ENCODE measurements at regions not wholly inside any gene's neighbourhood (a gene's known extent, or its start where the extent isn't known, plus 50 kb on each side); places are given as distances from the start of the nearest gene placed in this dataset.
"Not testable (repeated sequence)": the region's sequence is repeated elsewhere in the genome, so short reads cannot be mapped to it uniquely, and the experiment has no call there.

GRCh38 chr4:148649652-148650331, 207.6 kb upstream of the NR3C2 start:
- TF ChIP-seq POLR2A (IDR thresholded peaks at IDR 0.05) (no peak), CTCF (IDR thresholded peaks at IDR 0.05) (no peak)
- no peaks in the 10 kb centered on the region for H3K36me3 ChIP-seq

GRCh38 chr4:148643851-148644250, 201.6 kb upstream of the NR3C2 start:
- H3K27me3 ChIP-seq = no peaks in the 10 kb centered on the region
- no peaks in the 10 kb centered on the region for H3K4me1 ChIP-seq
- DNase-seq = no peak
- no peak overlapping the region for H3K4me3 ChIP-seq
- no peaks in the 10 kb centered on the region for H3K36me3 ChIP-seq
- H3K27ac ChIP-seq = no peak overlapping the region
- no peaks in the 10 kb centered on the region for H3K9me3 ChIP-seq
- TF ChIP-seq POLR2A (IDR thresholded peaks at IDR 0.05) (no peak), CTCF (IDR thresholded peaks at IDR 0.05) (no peak)

More at GRCh38 chr4:148649652-148650331, 207.6 kb upstream of the NR3C2 start:
- Histone ChIP-seq H3K4me1 (no peaks in the 10 kb centered on the region), H3K27ac (no peak overlapping the region), H3K27me3 (no peaks in the 10 kb centered on the region), H3K9me3 (no peaks in the 10 kb centered on the region), H3K4me3 (no peak overlapping the region)
- DNase-seq = no peak

GRCh38 chr4:148642907-148643306, 200.7 kb upstream of the NR3C2 start:
- no peak overlapping the region for H3K27ac ChIP-seq
- DNase-seq = no peak
- TF ChIP-seq POLR2A (IDR thresholded peaks at IDR 0.05) (no peak), CTCF (IDR thresholded peaks at IDR 0.05) (no peak)
- no peaks in the 10 kb centered on the region for H3K36me3 ChIP-seq
- H3K4me1 ChIP-seq = no peaks in the 10 kb centered on the region
- no peak overlapping the region for H3K4me3 ChIP-seq
- peaks cover 0 to 1% (median 0%) of the 10 kb centered on the region in 4 donors for H3K9me3 ChIP-seq
- H3K27me3 ChIP-seq = no peaks in the 10 kb centered on the region

DNA sequence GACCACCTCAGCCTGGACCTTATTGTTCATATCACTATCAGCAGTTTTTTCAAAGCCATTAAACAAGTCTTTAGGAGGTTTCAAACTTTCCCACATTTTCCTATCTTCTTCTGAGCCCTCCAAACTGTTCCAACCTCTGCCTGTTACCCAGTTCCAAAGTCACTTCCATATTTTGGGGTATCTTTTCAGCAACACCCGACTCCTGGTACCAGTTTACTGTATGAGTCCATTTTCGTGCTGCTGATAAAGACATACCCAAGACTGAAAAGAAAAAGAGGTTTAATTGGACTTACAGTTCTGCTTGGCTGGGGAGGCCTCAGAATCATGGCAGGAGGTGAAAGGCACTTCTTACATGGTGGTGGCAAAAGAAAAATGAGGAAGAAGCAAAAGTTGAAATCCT, 195.9 kb upstream of the NR3C2 start:
- H3K36me3 ChIP-seq, H3K4me3 ChIP-seq, H3K4me1 ChIP-seq, H3K27ac ChIP-seq, H3K27me3 ChIP-seq, DNase-seq, H3K9me3 ChIP-seq: not testable (repeated sequence)

- H3K9me3 ChIP-seq, H3K36me3 ChIP-seq, H3K4me3 ChIP-seq, H3K27me3 ChIP-seq, H3K27ac ChIP-seq, DNase-seq, H3K4me1 ChIP-seq: not testable (repeated sequence)
Observed at GRCh38 chr4:148637453-148637852, 195.2 kb upstream of the NR3C2 start.

GRCh38 chr4:148634476-148634875, 192.3 kb upstream of the NR3C2 start:
- DNase-seq = peak in 1 of 3 donors; percentile 50
- Histone ChIP-seq H3K9me3 (peaks cover 0 to 8% (median 0%) of the 10 kb centered on the region in 4 donors), H3K27me3 (no peaks in the 10 kb centered on the region), H3K4me3 (no peak overlapping the region), H3K27ac (peak overlapping the region in 2 of 4 donors; percentile 16 to 48), H3K36me3 (no peaks in the 10 kb centered on the region), H3K4me1 (peaks cover 0 to 7% (median 0%) of the 10 kb centered on the region in 4 donors)
- TF ChIP-seq POLR2A (IDR thresholded peaks at IDR 0.05) = no peak
- no peak for TF ChIP-seq CTCF (IDR thresholded peaks at IDR 0.05)

GRCh38 chr4:148633720-148634119, 191.5 kb upstream of the NR3C2 start:
- TF ChIP-seq POLR2A (IDR thresholded peaks at IDR 0.05) = no peak
- no peak for TF ChIP-seq CTCF (IDR thresholded peaks at IDR 0.05)
- Histone ChIP-seq H3K27ac (peak overlapping the region in 1 of 4 donors; percentile 48), H3K27me3 (no peaks in the 10 kb centered on the region), H3K36me3 (no peaks in the 10 kb centered on the region), H3K9me3 (peaks cover 0 to 8% (median 0%) of the 10 kb centered on the region in 4 donors), H3K4me3 (no peak overlapping the region), H3K4me1 (peaks cover 0 to 7% (median 0%) of the 10 kb centered on the region in 4 donors)
- peak in 1 of 3 donors; percentile 63 for DNase-seq

All from Peyer's patch (tissue), 4 donors.